Neuronal stem cell (in vitro differentiated cells): ENCODE measurements at regions not wholly inside any gene's neighbourhood (a gene's known extent, or its start where the extent isn't known, plus 50 kb on each side); places are given as distances from the start of the nearest gene placed in this dataset.

Experiments used
- DNase-seq: peaks from one replicate; pipeline ENCODE4 v3.0.0-alpha.2; 2013; ENCODE audit warnings: low spot score
- H2AFZ ChIP-seq: one replicate; pipeline ENCODE4 v1.6.1; 2013; ENCODE audit warnings: mild to moderate bottlenecking, low read length, inconsistent platforms
- H2AK5ac ChIP-seq: 2 replicates; pipeline ENCODE4 v1.6.1; 2013; ENCODE audit warnings: low read depth, mild to moderate bottlenecking, inconsistent platforms, low read length, moderate library complexity, mixed read lengths
- H2BK120ac ChIP-seq: 2 replicates; pipeline ENCODE4 v1.6.1; 2013; ENCODE audit warnings: low read depth, mild to moderate bottlenecking, inconsistent platforms, low read length, moderate library complexity, mixed read lengths
- H2BK12ac ChIP-seq: one replicate; pipeline ENCODE4 v1.6.1; 2013; ENCODE audit warnings: low read length, inconsistent platforms
- H2BK15ac ChIP-seq: 2 replicates; pipeline ENCODE4 v1.6.1; 2013; ENCODE audit warnings: mild to moderate bottlenecking, low read length, inconsistent platforms, mixed read lengths
- H2BK5ac ChIP-seq: one replicate; pipeline ENCODE4 v1.6.1; 2013; ENCODE audit warnings: inconsistent platforms, mild to moderate bottlenecking, low read length, moderate library complexity
- H3K14ac ChIP-seq: one replicate; pipeline ENCODE4 v1.6.1; 2013; ENCODE audit warnings: low read length, inconsistent platforms
- H3K18ac ChIP-seq: 2 replicates; pipeline ENCODE4 v1.6.1; 2013; ENCODE audit warnings: low read length, inconsistent platforms
- H3K23ac ChIP-seq: 2 replicates; pipeline ENCODE4 v1.6.1; 2013; ENCODE audit warnings: low read depth, mild to moderate bottlenecking, mixed read lengths, low read length, inconsistent platforms; ENCODE audit not compliant: poor library complexity
- H3K27ac ChIP-seq: replicated peaks from 3 replicates; pipeline ENCODE4 v1.5.1; 2013; ENCODE audit warnings: low read length, inconsistent platforms
- H3K27me3 ChIP-seq, 3 experiments: 2 replicates each; pipeline ENCODE4 v1.6.1; 2013; ENCODE audit warnings: low read length in 3 of 3, mild to moderate bottlenecking in 2 of 3, inconsistent platforms in 1 of 3, low read depth in 1 of 3, mixed read lengths in 1 of 3, moderate library complexity in 1 of 3; ENCODE audit not compliant: control insufficient read depth in 3 of 3, insufficient read depth in 3 of 3
- H3K36me3 ChIP-seq, 2 donors: replicated peaks in 1 of 2; 2 replicates each; pipeline ENCODE4 v1.6.1; 2013; ENCODE audit warnings: low read length in 2 of 2; ENCODE audit not compliant: control insufficient read depth in 2 of 2, insufficient read depth in 2 of 2
- H3K4ac ChIP-seq: 2 replicates; pipeline ENCODE4 v1.6.1; 2013; ENCODE audit warnings: inconsistent platforms, mild to moderate bottlenecking, low read length, moderate library complexity
- H3K4me1 ChIP-seq, 2 donors: 1 replicate in 1 of 2; 2 replicates in 1 of 2; pipeline ENCODE4 v1.6.1; 2013; ENCODE audit warnings: low read length in 2 of 2, low read depth in 1 of 2; ENCODE audit not compliant: control insufficient read depth in 2 of 2, insufficient read depth in 1 of 2
- H3K4me2 ChIP-seq: one replicate; pipeline ENCODE4 v1.6.1; 2013; ENCODE audit warnings: mild to moderate bottlenecking, low read length, inconsistent platforms; ENCODE audit not compliant: insufficient read depth, poor library complexity, severe bottlenecking
- H3K4me3 ChIP-seq, 2 donors: 2 replicates each; pipeline ENCODE4 v1.5.1; 2013; ENCODE audit warnings: low read length in 2 of 2, mild to moderate bottlenecking in 2 of 2, inconsistent platforms in 1 of 2, moderate library complexity in 1 of 2
- H3K79me1 ChIP-seq: one replicate; pipeline ENCODE4 v1.6.1; 2013; ENCODE audit warnings: low read depth, mild to moderate bottlenecking, inconsistent platforms, low read length, moderate library complexity
- H3K9ac ChIP-seq: one replicate; pipeline ENCODE4 v1.6.1; 2013; ENCODE audit warnings: mild to moderate bottlenecking, low read depth, low read length, inconsistent platforms; ENCODE audit not compliant: poor library complexity
- H3K9me3 ChIP-seq, 2 donors: replicated peaks in 1 of 2; 2 replicates each; pipeline versions ENCODE3 to v1.6.1; 2013; ENCODE audit warnings: low read length in 2 of 2, mild to moderate bottlenecking in 2 of 2, inconsistent platforms in 1 of 2, low read depth in 1 of 2, mixed read lengths in 1 of 2, moderate library complexity in 1 of 2; ENCODE audit not compliant: control insufficient read depth in 2 of 2, insufficient read depth in 1 of 2
- H4K8ac ChIP-seq: one replicate; pipeline ENCODE4 v1.6.1; 2013; ENCODE audit warnings: low read depth, mild to moderate bottlenecking, inconsistent platforms, low read length, moderate library complexity
- H4K91ac ChIP-seq: one replicate; pipeline ENCODE4 v1.6.1; 2013; ENCODE audit warnings: low read length, low read depth, mild to moderate bottlenecking, inconsistent platforms; ENCODE audit not compliant: poor library complexity
- WGBS, 2 donors: extraction: QIAGEN DNeasy Blood & Tissue Kit; methylation state at CpG; one replicate each; pipeline ENCODE4 v1.1.7; 2013; ENCODE audit warnings: missing lambda C conversion rate in 2 of 2, mixed read lengths in 1 of 2; ENCODE audit not compliant: insufficient read length in 2 of 2, insufficient replicate concordance in 1 of 2; ENCODE audit errors: extremely low coverage in 2 of 2; 5-methylcytosine and 5-hydroxymethylcytosine counted together

GRCh38 chr15:61784734-61785133 lies 275.5 kb downstream of the VPS13C start:
- Histone ChIP-seq H4K91ac (no peak overlapping the region), H3K27ac (no peak overlapping the region), H2AFZ (no peak overlapping the region), H2BK15ac (no peak overlapping the region), H3K18ac (no peak overlapping the region), H3K9me3 (no peaks in the 10 kb centered on the region), H3K4ac (no peak overlapping the region), H2BK5ac (no peak overlapping the region), H4K8ac (no peak overlapping the region), H3K14ac (no peak overlapping the region), H3K79me1 (peaks cover 2% of the 10 kb centered on the region), H3K4me3 (no peak overlapping the region), H3K9ac (no peak overlapping the region), H3K4me1 (no peaks in the 10 kb centered on the region), H3K23ac (no peak overlapping the region), H3K27me3 (no peaks in the 10 kb centered on the region), H2AK5ac (no peak overlapping the region), H2BK120ac (no peak overlapping the region), H3K36me3 (no peaks in the 10 kb centered on the region), H2BK12ac (no peak overlapping the region), H3K4me2 (no peak overlapping the region)
- no peak for DNase-seq
- no CpG with 5 or more reads among the region's 4 CpGs for WGBS, 2 donors

DNA sequence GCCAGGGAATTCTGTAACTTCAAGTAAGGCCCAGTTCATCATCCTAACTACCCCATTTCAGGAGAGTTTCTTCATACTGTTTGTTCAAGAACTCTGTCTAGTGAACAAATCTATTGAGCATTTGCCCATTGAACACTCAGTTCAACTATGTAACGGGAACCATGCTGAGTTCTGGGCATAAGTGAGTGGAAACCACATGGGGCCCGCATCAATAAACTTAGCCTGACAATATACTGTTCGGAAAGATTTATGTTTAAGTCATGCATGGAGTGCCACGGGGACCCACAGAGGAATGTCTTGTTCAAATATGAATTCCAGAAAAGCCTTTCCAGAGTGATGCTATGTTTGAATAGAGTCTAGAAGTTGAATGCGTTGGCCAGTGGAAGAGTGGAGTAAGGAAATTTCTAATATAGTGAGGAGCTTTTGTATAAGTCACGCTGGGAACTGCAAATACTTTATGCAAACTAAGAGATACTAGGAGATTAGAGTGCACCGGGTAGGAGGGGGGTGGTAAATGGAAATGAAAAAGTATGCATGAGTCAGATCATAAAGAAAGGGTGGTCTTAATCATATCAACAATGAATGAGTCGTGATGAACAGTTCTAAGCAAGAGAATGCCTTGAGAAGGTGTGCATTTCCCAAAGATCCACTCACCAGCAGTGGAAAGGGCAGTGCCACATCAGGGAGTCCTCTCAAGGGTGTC lies 279.8 kb downstream of the VPS13C start:
- no peak overlapping the region for H3K4ac ChIP-seq
- H2AFZ ChIP-seq, result no peak overlapping the region
- no CpG with 5 or more reads among the region's 8 CpGs for WGBS, 2 donors
- H3K36me3 ChIP-seq, result no peaks in the 10 kb centered on the region
- H3K79me1 ChIP-seq, result peaks cover 2% of the 10 kb centered on the region
- no peak overlapping the region for H2BK120ac ChIP-seq
- no peak overlapping the region for H3K14ac ChIP-seq
- no peak overlapping the region for H4K91ac ChIP-seq
- H3K23ac ChIP-seq, result no peak overlapping the region
- peaks cover 0 to 2% of the 10 kb centered on the region in 2 donors for H3K4me1 ChIP-seq
- H2BK5ac ChIP-seq, result no peak overlapping the region
- no peak overlapping the region for H3K27ac ChIP-seq
- no peak overlapping the region for H3K4me3 ChIP-seq
- H3K9ac ChIP-seq, result no peak overlapping the region
- H3K27me3 ChIP-seq, result peaks cover 0 to 6% (median 0%) of the 10 kb centered on the region in 3 experiments
- no peak for DNase-seq
- no peak overlapping the region for H4K8ac ChIP-seq
- H2BK15ac ChIP-seq, result no peak overlapping the region
- H2AK5ac ChIP-seq, result no peak overlapping the region
- H3K9me3 ChIP-seq, result no peaks in the 10 kb centered on the region
- no peak overlapping the region for H3K18ac ChIP-seq
- H3K4me2 ChIP-seq, result no peak overlapping the region
- H2BK12ac ChIP-seq, result no peak overlapping the region

GRCh38 chr15:61777689-61778088 lies 282.6 kb downstream of the VPS13C start:
- H3K4me1 ChIP-seq, result peaks cover 0 to 2% of the 10 kb centered on the region in 2 donors
- H3K4me2 ChIP-seq, result no peak overlapping the region
- peaks cover 2% of the 10 kb centered on the region for H3K79me1 ChIP-seq
- no peak overlapping the region for H2AFZ ChIP-seq
- H3K36me3 ChIP-seq, result no peaks in the 10 kb centered on the region
- no peak overlapping the region for H4K8ac ChIP-seq
- H2BK5ac ChIP-seq, result no peak overlapping the region
- no CpG with 5 or more reads among the region's 4 CpGs for WGBS, 2 donors
- H3K23ac ChIP-seq, result no peak overlapping the region
- H3K18ac ChIP-seq, result no peak overlapping the region
- no peak overlapping the region for H3K9ac ChIP-seq
- no peak overlapping the region for H3K14ac ChIP-seq
- no peak overlapping the region for H4K91ac ChIP-seq
- H3K4ac ChIP-seq, result no peak overlapping the region
- H3K27me3 ChIP-seq, result peaks cover 0 to 6% (median 0%) of the 10 kb centered on the region in 3 experiments
- no peak overlapping the region for H3K4me3 ChIP-seq
- H3K27ac ChIP-seq, result no peak overlapping the region
- no peak overlapping the region for H2BK15ac ChIP-seq
- H2BK12ac ChIP-seq, result no peak overlapping the region
- no peaks in the 10 kb centered on the region for H3K9me3 ChIP-seq
- H2AK5ac ChIP-seq, result no peak overlapping the region
- no peak overlapping the region for H2BK120ac ChIP-seq
- DNase-seq, result no peak

DNA sequence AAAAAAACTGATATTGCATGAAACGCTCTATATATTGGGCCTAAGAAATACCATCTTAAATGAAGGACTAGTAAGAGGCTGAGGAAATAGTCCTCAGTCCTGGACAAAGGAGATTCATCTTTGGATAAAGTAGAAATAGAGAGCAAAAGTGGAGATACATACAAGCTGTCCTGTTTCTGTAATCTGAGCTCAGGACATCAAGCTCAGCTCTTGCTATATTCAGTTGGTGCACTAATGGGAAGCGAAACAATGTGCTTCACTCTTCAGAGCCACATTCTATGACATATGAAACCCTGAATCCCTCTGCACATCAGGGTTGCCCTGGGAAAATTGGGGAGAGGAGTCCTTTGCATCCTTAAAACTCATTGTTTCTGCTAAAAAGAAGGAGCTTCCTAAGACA lies 290.7 kb downstream of the VPS13C start:
- H3K18ac ChIP-seq, result no peak overlapping the region
- H2AFZ ChIP-seq, result no peak overlapping the region
- H2BK15ac ChIP-seq, result no peak overlapping the region
- no peak overlapping the region for H3K4ac ChIP-seq
- no peaks in the 10 kb centered on the region for H3K27me3 ChIP-seq
- H3K4me2 ChIP-seq, result no peak overlapping the region
- no peak overlapping the region for H2BK5ac ChIP-seq
- H2BK120ac ChIP-seq, result no peak overlapping the region
- no peak overlapping the region for H3K27ac ChIP-seq
- no peak overlapping the region for H3K14ac ChIP-seq
- H2AK5ac ChIP-seq, result no peak overlapping the region
- H3K4me1 ChIP-seq, result no peaks in the 10 kb centered on the region
- no peak overlapping the region for H4K91ac ChIP-seq
- no peak overlapping the region for H3K9ac ChIP-seq
- WGBS, 2 donors, result no CpG with 5 or more reads among the region's 2 CpGs
- DNase-seq, result no peak
- no peaks in the 10 kb centered on the region for H3K79me1 ChIP-seq
- H3K36me3 ChIP-seq, result no peaks in the 10 kb centered on the region
- H3K9me3 ChIP-seq, result no peaks in the 10 kb centered on the region
- H3K23ac ChIP-seq, result no peak overlapping the region
- H2BK12ac ChIP-seq, result no peak overlapping the region
- H4K8ac ChIP-seq, result no peak overlapping the region
- no peak overlapping the region for H3K4me3 ChIP-seq
